Astrocyte (in vitro differentiated cells and primary cell): ENCODE measurements at regions not wholly inside any gene's neighbourhood (a gene's known extent, or its start where the extent isn't known, plus 50 kb on each side); places are given as distances from the start of the nearest gene placed in this dataset.

ENCODE experiments used
- DNase-seq: peaks from one replicate; pipeline ENCODE4 v3.0.0-alpha.2; 2010; ENCODE audit warnings: low read depth
- FAIRE-seq: peaks from 2 replicates; lab custom pipeline; 2011; peaks lifted over from hg19 to GRCh38; lab: Jason Lieb, UNC
- H2AFZ ChIP-seq: 2 replicates; pipeline ENCODE4 v1.6.0; 2012; ENCODE audit warnings: low read depth, low read length, inconsistent platforms
- H3K27ac ChIP-seq: 2 replicates; pipeline ENCODE4 v1.5.1; 2011; ENCODE audit warnings: low read depth, low read length, inconsistent platforms
- H3K27me3 ChIP-seq: 2 replicates; pipeline ENCODE4 v1.6.0; 2011; ENCODE audit warnings: low read length, inconsistent platforms; ENCODE audit not compliant: insufficient read depth
- H3K36me3 ChIP-seq: 2 replicates; pipeline ENCODE4 v1.5.1; 2011; ENCODE audit warnings: low read length, inconsistent platforms; ENCODE audit not compliant: insufficient read depth
- H3K4me1 ChIP-seq: 2 replicates; pipeline ENCODE4 v1.5.1; 2011; ENCODE audit warnings: low read length, inconsistent platforms; ENCODE audit not compliant: insufficient read depth
- H3K4me2 ChIP-seq: 2 replicates; pipeline ENCODE4 v1.6.0; 2012; ENCODE audit warnings: low read length, inconsistent platforms
- H3K4me3 ChIP-seq: 2 replicates; pipeline ENCODE4 v1.5.1; 2011; ENCODE audit warnings: low read depth, mild to moderate bottlenecking, low read length, inconsistent platforms; ENCODE audit not compliant: insufficient read depth
- H3K79me2 ChIP-seq: 2 replicates; pipeline ENCODE4 v1.6.0; 2012; ENCODE audit warnings: mild to moderate bottlenecking, low read length, inconsistent platforms; ENCODE audit not compliant: insufficient read depth
- H3K9ac ChIP-seq: 2 replicates; pipeline ENCODE4 v1.6.0; 2012; ENCODE audit warnings: mild to moderate bottlenecking, low read length, inconsistent platforms
- H3K9me3 ChIP-seq: 2 replicates; pipeline ENCODE4 v1.5.1; 2012; ENCODE audit warnings: low read depth, mild to moderate bottlenecking, low read length, inconsistent platforms; ENCODE audit not compliant: insufficient read depth
- H4K20me1 ChIP-seq: 2 replicates; pipeline ENCODE4 v1.6.0; 2012; ENCODE audit warnings: low read length, inconsistent platforms; ENCODE audit not compliant: insufficient read depth
- H3K27ac Mint-ChIP-seq: one replicate; pipeline ENCODE4 v1.8.0; 2021; ENCODE audit warnings: mild to moderate bottlenecking, mixed read lengths; ENCODE audit not compliant: unreplicated experiment
- H3K27me3 Mint-ChIP-seq: one replicate; pipeline ENCODE4 v1.8.0; 2021; ENCODE audit warnings: low read depth, mixed read lengths; ENCODE audit not compliant: unreplicated experiment
- H3K36me3 Mint-ChIP-seq: one replicate; pipeline ENCODE4 v1.8.0; 2021; ENCODE audit warnings: low read depth, mixed read lengths; ENCODE audit not compliant: unreplicated experiment
- H3K4me1 Mint-ChIP-seq: one replicate; pipeline ENCODE4 v1.8.0; 2021; ENCODE audit warnings: low read depth, mixed read lengths; ENCODE audit not compliant: unreplicated experiment
- H3K4me3 Mint-ChIP-seq: one replicate; pipeline ENCODE4 v1.8.0; 2021; ENCODE audit warnings: mild to moderate bottlenecking, moderate library complexity, mixed read lengths; ENCODE audit not compliant: unreplicated experiment
- H3K9me3 Mint-ChIP-seq: one replicate; pipeline ENCODE4 v1.8.0; 2021; ENCODE audit warnings: mild to moderate bottlenecking, mixed read lengths; ENCODE audit not compliant: unreplicated experiment
- EZH2 ChIP-seq: IDR thresholded peaks from 2 replicates; pipeline ENCODE4 v1.6.1; 2012; ENCODE audit warnings: mild to moderate bottlenecking, low read length, inconsistent platforms; ENCODE audit not compliant: insufficient read depth
- TF ChIP-seq, protein P1 (sequence below): IDR thresholded peaks from 2 replicates; pipeline ENCODE4 v1.5.1; 2011; ENCODE audit warnings: low read depth, mild to moderate bottlenecking, inconsistent platforms, low read length, moderate library complexity; ENCODE audit not compliant: insufficient read depth

DNA sequence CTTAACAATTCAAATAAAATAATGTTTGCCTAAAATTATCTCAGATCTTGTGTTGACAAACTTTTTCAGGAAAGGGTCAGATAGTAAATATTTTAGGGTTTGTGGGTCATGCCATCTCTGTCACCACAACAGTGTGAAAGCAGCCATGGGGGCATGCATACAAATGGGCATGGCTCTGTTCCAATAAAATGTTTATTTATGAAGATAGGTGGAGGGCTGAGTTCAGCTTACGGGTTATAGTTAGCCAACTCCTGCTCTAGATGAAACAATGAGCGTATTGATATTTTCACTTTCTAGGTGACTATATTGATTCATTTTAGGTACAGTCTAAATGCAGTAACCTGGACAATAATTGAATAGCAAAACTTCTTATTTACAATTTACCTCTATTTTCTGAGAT, 533.8 kb upstream of the CLINT1 start:
- no peak overlapping the region for H3K4me2 ChIP-seq
- H3K9ac ChIP-seq: no peak overlapping the region
- H3K27me3 Mint-ChIP-seq: peaks cover 2% of the 10 kb centered on the region
- H3K27ac ChIP-seq: no peak overlapping the region
- no peaks in the 10 kb centered on the region for H3K9me3 ChIP-seq
- TF ChIP-seq, protein P1, sequence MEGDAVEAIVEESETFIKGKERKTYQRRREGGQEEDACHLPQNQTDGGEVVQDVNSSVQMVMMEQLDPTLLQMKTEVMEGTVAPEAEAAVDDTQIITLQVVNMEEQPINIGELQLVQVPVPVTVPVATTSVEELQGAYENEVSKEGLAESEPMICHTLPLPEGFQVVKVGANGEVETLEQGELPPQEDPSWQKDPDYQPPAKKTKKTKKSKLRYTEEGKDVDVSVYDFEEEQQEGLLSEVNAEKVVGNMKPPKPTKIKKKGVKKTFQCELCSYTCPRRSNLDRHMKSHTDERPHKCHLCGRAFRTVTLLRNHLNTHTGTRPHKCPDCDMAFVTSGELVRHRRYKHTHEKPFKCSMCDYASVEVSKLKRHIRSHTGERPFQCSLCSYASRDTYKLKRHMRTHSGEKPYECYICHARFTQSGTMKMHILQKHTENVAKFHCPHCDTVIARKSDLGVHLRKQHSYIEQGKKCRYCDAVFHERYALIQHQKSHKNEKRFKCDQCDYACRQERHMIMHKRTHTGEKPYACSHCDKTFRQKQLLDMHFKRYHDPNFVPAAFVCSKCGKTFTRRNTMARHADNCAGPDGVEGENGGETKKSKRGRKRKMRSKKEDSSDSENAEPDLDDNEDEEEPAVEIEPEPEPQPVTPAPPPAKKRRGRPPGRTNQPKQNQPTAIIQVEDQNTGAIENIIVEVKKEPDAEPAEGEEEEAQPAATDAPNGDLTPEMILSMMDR: no peak
- no peak for TF ChIP-seq EZH2
- DNase-seq: no peak
- no peak overlapping the region for H2AFZ ChIP-seq
- H3K79me2 ChIP-seq: no peaks in the 10 kb centered on the region
- no peak overlapping the region for H3K4me3 ChIP-seq
- no peaks in the 10 kb centered on the region for H4K20me1 ChIP-seq
- H3K27me3 ChIP-seq: no peaks in the 10 kb centered on the region
- H3K36me3 Mint-ChIP-seq: no peaks in the 10 kb centered on the region
- H3K9me3 Mint-ChIP-seq: peaks cover 5% of the 10 kb centered on the region
- H3K4me1 ChIP-seq: peaks cover 12% of the 10 kb centered on the region
- no peak for FAIRE-seq
- no peaks in the 10 kb centered on the region for H3K36me3 ChIP-seq
- H3K27ac Mint-ChIP-seq: no peak overlapping the region
- no peak overlapping the region for H3K4me3 Mint-ChIP-seq
- H3K4me1 Mint-ChIP-seq: peaks cover 20% of the 10 kb centered on the region

DNA sequence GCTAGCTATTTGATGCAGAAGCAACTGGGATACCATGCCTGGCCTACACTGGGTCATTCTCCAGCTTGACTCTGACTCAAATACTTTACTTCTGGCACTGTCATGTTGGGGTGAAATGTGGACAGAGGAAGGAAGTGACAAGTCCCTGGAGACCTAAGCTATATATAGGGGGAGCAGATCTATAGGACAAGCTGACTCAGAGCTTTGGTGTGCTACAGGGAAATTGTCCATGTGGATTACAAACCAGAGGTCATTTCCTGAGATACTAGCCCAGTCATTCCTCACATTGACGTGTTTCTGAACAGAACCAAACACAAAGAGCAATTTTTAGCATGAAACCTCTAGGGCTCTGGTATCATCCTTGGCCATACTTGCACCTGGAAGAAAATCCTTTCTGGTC, 531.6 kb upstream of the CLINT1 start:
- H3K27ac Mint-ChIP-seq: peak overlapping the region; percentile 26
- H3K9ac ChIP-seq: no peak overlapping the region

DNA sequence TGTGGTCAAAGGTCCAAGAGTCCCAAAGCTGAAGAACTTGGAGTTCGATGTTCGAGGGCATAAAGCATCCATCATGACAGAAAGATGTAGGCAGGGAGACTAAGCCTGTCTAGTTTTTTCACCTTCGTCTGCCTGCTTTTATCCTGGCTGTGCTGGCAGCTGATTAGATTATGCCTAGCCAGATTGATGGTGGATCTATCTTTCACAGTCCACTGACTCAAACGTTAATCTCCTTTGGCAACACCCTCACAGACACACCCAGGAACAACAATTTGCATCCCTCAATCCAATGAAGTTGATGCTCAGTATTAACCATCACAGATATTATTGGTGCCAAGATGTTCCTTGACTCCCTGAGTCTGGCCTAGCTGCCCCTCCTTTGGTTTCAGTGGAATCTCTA, 530.8 kb upstream of the CLINT1 start:
- no peaks in the 10 kb centered on the region for H3K27me3 Mint-ChIP-seq
- Histone ChIP-seq H3K36me3 (no peaks in the 10 kb centered on the region), H3K4me3 (no peak overlapping the region), H4K20me1 (no peaks in the 10 kb centered on the region), H3K4me1 (peaks cover 23% of the 10 kb centered on the region), H3K27me3 (no peaks in the 10 kb centered on the region), H3K9me3 (no peaks in the 10 kb centered on the region), H2AFZ (no peak overlapping the region), H3K9ac (no peak overlapping the region), H3K79me2 (no peaks in the 10 kb centered on the region), H3K27ac (peak overlapping the region; percentile 61), H3K4me2 (no peak overlapping the region)
- TF ChIP-seq, protein P1: no peak
- TF ChIP-seq EZH2: no peak
- no peak overlapping the region for H3K4me3 Mint-ChIP-seq
- H3K9me3 Mint-ChIP-seq: peaks cover 5% of the 10 kb centered on the region
- no peaks in the 10 kb centered on the region for H3K36me3 Mint-ChIP-seq
- H3K27ac Mint-ChIP-seq: no peak overlapping the region
- DNase-seq (peak; percentile 37), FAIRE-seq (no peak)
- H3K4me1 Mint-ChIP-seq: peaks cover 28% of the 10 kb centered on the region

More for the DNA sequence above, 531.6 kb upstream of the CLINT1 start:
- Histone ChIP-seq H3K4me1 (peaks cover 17% of the 10 kb centered on the region), H3K4me3 (no peak overlapping the region), H3K27me3 (no peaks in the 10 kb centered on the region), H3K4me2 (peak overlapping the region; percentile 7), H3K27ac (peak overlapping the region; percentile 61), H2AFZ (no peak overlapping the region), H3K36me3 (no peaks in the 10 kb centered on the region), H4K20me1 (no peaks in the 10 kb centered on the region), H3K79me2 (no peaks in the 10 kb centered on the region), H3K9me3 (no peaks in the 10 kb centered on the region)
- DNase-seq (peak; percentile 58), FAIRE-seq (peak; percentile 97)
- no peaks in the 10 kb centered on the region for H3K27me3 Mint-ChIP-seq
- TF ChIP-seq EZH2: no peak
- TF ChIP-seq, protein P1: no peak
- no peaks in the 10 kb centered on the region for H3K36me3 Mint-ChIP-seq
- peaks cover 20% of the 10 kb centered on the region for H3K4me1 Mint-ChIP-seq
- H3K4me3 Mint-ChIP-seq: no peak overlapping the region
- peaks cover 5% of the 10 kb centered on the region for H3K9me3 Mint-ChIP-seq
